ENCODE measurements at regions not wholly inside any gene's neighbourhood (a gene's known extent, or its start where the extent isn't known, plus 50 kb on each side); places are given as distances from the start of the nearest gene placed in this dataset.
"Not testable (repeated sequence)": the region's sequence is repeated elsewhere in the genome, so short reads cannot be mapped to it uniquely, and the experiment has no call there.

GRCh38 chr5:1617236-1617755 lies 93.5 kb upstream of the LPCAT1 start:
- not testable (repeated sequence) for TF ChIP-seq CTCF (IDR thresholded peaks at IDR 0.05); POLR2AphosphoS5 (IDR thresholded peaks at IDR 0.05; ENCODE audit: low read depth, low read length); TCF7L2 (IDR thresholded peaks at IDR 0.05; ENCODE audit: low read depth, low read length); REST (IDR thresholded peaks at IDR 0.05; ENCODE audit: insufficient read depth in 1 of 2, low read depth in 2 of 2, low read length in 1 of 2)

All from Panc1 (cell line).